WTC11 (cell line): ENCODE measurements at regions not wholly inside any gene's neighbourhood (a gene's known extent, or its start where the extent isn't known, plus 50 kb on each side); places are given as distances from the start of the nearest gene placed in this dataset.
A peak's percentile ranks its signal among the peaks of the same experiment; 100 is the strongest.

Source experiments
- ATAC-seq: fragments of 200-7000 bp; cut with Tn5 transposase; 2 replicates; pipeline ENCODE4 v1.10.0; 2021; ENCODE audit warnings: mild to moderate bottlenecking, moderate library complexity
- CTCF ChIA-PET: fragments of 300-600 bp; sonication (Branson Sonifier 250); formaldehyde crosslinking; loops from one replicate; lab custom pipeline; 2021; ENCODE audit warnings: antibody characterized with exemption; lab: Charles Lee
- POLR2A ChIA-PET: fragments of 350-600 bp; sonication (Branson Sonifier 250); formaldehyde crosslinking; loops from one replicate; lab custom pipeline; 2021; ENCODE audit warnings: antibody characterized with exemption; lab: Charles Lee
- DNase-seq: peaks from one replicate; pipeline ENCODE4 v3.0.0; 2021; ENCODE audit warnings: low spot score
- H3K27ac Mint-ChIP-seq: 2 replicates; pipeline ENCODE4 v1.8.0; 2021; ENCODE audit warnings: mixed read lengths
- H3K27me3 Mint-ChIP-seq: 2 replicates; pipeline ENCODE4 v1.8.0; 2021; ENCODE audit warnings: low read depth, mild to moderate bottlenecking, moderate library complexity, mixed read lengths
- H3K36me3 Mint-ChIP-seq: 2 replicates; pipeline ENCODE4 v1.8.0; 2021; ENCODE audit warnings: mixed read lengths
- H3K4me1 Mint-ChIP-seq: 2 replicates; pipeline ENCODE4 v1.8.0; 2022; ENCODE audit warnings: mixed read lengths
- H3K4me3 Mint-ChIP-seq: 2 replicates; pipeline ENCODE4 v1.8.0; 2021; ENCODE audit warnings: mild to moderate bottlenecking, moderate library complexity, mixed read lengths
- H3K9me3 Mint-ChIP-seq: 2 replicates; pipeline ENCODE4 v1.8.0; 2021; ENCODE audit warnings: mixed read lengths
- AR ChIP-seq: fragments of 250-450 bp; sonication (Bioruptor Pico); IDR thresholded peaks from 2 replicates; pipeline ENCODE4 v1.9.0; 2021; ENCODE audit warnings: mild to moderate bottlenecking
- CREM ChIP-seq: sonication (generic); formaldehyde crosslinking; IDR thresholded peaks from 2 replicates; pipeline ENCODE4 v1.8.1; 2022; ENCODE audit warnings: mild to moderate bottlenecking, missing genetic modification reagents, moderate library complexity
- CTCF ChIP-seq: fragments of 200-600 bp; IDR thresholded peaks from 2 replicates; pipeline ENCODE4 v1.8.0; 2022; ENCODE audit warnings: antibody characterized with exemption
- E2F1 ChIP-seq: sonication (generic); formaldehyde crosslinking; IDR thresholded peaks from 2 replicates; pipeline ENCODE4 v1.8.0; 2022; ENCODE audit warnings: mild to moderate bottlenecking, missing genetic modification reagents
- ELF4 ChIP-seq: sonication (generic); formaldehyde crosslinking; IDR thresholded peaks from 2 replicates; pipeline ENCODE4 v1.8.1; 2022; ENCODE audit warnings: low read depth, mild to moderate bottlenecking, moderate library complexity, missing genetic modification reagents
- GABPB1 ChIP-seq: sonication (generic); formaldehyde crosslinking; IDR thresholded peaks from 2 replicates; pipeline ENCODE4 v1.8.1; 2023; ENCODE audit warnings: mild to moderate bottlenecking, missing genetic modification reagents
- GRHL2 ChIP-seq: fragments of 250-450 bp; sonication (Bioruptor Pico); IDR thresholded peaks from 2 replicates; pipeline ENCODE4 v1.8.0; 2022; ENCODE audit warnings: mild to moderate bottlenecking, moderate library complexity; ENCODE audit not compliant: insufficient replicate concordance, severe bottlenecking
- GTF2I ChIP-seq: fragments of 250-450 bp; sonication (Bioruptor Pico); conservative IDR thresholded peaks from 2 replicates; pipeline ENCODE4 v1.4.0; 2021; ENCODE audit warnings: mild to moderate bottlenecking
- IRF1 ChIP-seq: sonication (generic); formaldehyde crosslinking; IDR thresholded peaks from 2 replicates; pipeline ENCODE4 v1.8.0; 2023; ENCODE audit warnings: missing genetic modification reagents
- KAT7 ChIP-seq: sonication (generic); formaldehyde crosslinking; IDR thresholded peaks from 2 replicates; pipeline ENCODE4 v1.8.1; 2023; ENCODE audit warnings: missing genetic modification reagents, mild to moderate bottlenecking, borderline replicate concordance
- MXD4 ChIP-seq: fragments of 250-450 bp; sonication (Bioruptor Pico); IDR thresholded peaks from 2 replicates; pipeline ENCODE4 v1.8.0; 2021; ENCODE audit warnings: mild to moderate bottlenecking, moderate library complexity, borderline replicate concordance
- NFYB ChIP-seq: sonication (generic); formaldehyde crosslinking; conservative IDR thresholded peaks from 2 replicates; pipeline ENCODE4 v1.8.0; 2022; ENCODE audit warnings: low read depth, missing genetic modification reagents
- NR1H2 ChIP-seq: sonication (generic); formaldehyde crosslinking; IDR thresholded peaks from 2 replicates; pipeline ENCODE4 v1.9.0; 2021; ENCODE audit warnings: mild to moderate bottlenecking, moderate library complexity, missing genetic modification reagents
- PREB ChIP-seq: sonication (generic); formaldehyde crosslinking; IDR thresholded peaks from 2 replicates; pipeline ENCODE4 v1.8.1; 2022; ENCODE audit warnings: mild to moderate bottlenecking, missing genetic modification reagents, moderate library complexity, borderline replicate concordance
- RELA ChIP-seq: sonication (generic); formaldehyde crosslinking; IDR thresholded peaks from 2 replicates; pipeline ENCODE4 v1.8.1; 2022; ENCODE audit warnings: missing genetic modification reagents, mild to moderate bottlenecking, borderline replicate concordance
- TEAD1 ChIP-seq: sonication (generic); formaldehyde crosslinking; IDR thresholded peaks from 2 replicates; pipeline ENCODE4 v1.8.0; 2022; ENCODE audit warnings: mild to moderate bottlenecking, missing genetic modification reagents
- USF2 ChIP-seq: sonication (generic); formaldehyde crosslinking; IDR thresholded peaks from 2 replicates; pipeline ENCODE4 v1.8.1; 2023; ENCODE audit warnings: mild to moderate bottlenecking, missing genetic modification reagents, moderate library complexity
- ZBTB21 ChIP-seq: sonication (generic); formaldehyde crosslinking; IDR thresholded peaks from 2 replicates; pipeline ENCODE4 v1.8.1; 2023; ENCODE audit warnings: mild to moderate bottlenecking, missing genetic modification reagents, borderline replicate concordance
- ZNF121 ChIP-seq: sonication (generic); formaldehyde crosslinking; IDR thresholded peaks from 2 replicates; pipeline ENCODE4 v1.8.0; 2023; ENCODE audit warnings: missing genetic modification reagents
- ZNF219 ChIP-seq: sonication (generic); formaldehyde crosslinking; IDR thresholded peaks from 2 replicates; pipeline ENCODE4 v1.8.0; 2023; ENCODE audit warnings: missing genetic modification reagents, mild to moderate bottlenecking, borderline replicate concordance
- ZNF232 ChIP-seq: sonication (generic); formaldehyde crosslinking; IDR thresholded peaks from 2 replicates; pipeline ENCODE4 v1.8.0; 2022; ENCODE audit warnings: mild to moderate bottlenecking, missing genetic modification reagents
- ZNF396 ChIP-seq: fragments of 250-450 bp; sonication (Bioruptor Pico); IDR thresholded peaks from 2 replicates; pipeline ENCODE4 v1.8.0; 2021; ENCODE audit warnings: mild to moderate bottlenecking, moderate library complexity, borderline replicate concordance
- ZNF423 ChIP-seq: fragments of 250-450 bp; sonication (Bioruptor Pico); IDR thresholded peaks from 2 replicates; pipeline ENCODE4 v2.1.2; 2022; ENCODE audit warnings: mild to moderate bottlenecking, moderate library complexity

- Mint-ChIP-seq H3K4me1 (no peaks in the 10 kb centered on the region; the same call in 1 of the 2 replicates), H3K4me3 (no peak overlapping the region), H3K27ac (no peak overlapping the region), H3K9me3 (peaks cover 11% of the 10 kb centered on the region), H3K27me3 (no peaks in the 10 kb centered on the region; the same call in 1 of the 2 replicates), H3K36me3 (peaks cover 10% of the 10 kb centered on the region)
- ATAC-seq (peak; percentile 90), DNase-seq (peak; percentile 16)
- ChIA-PET CTCF (interaction anchor here (1.0 to 2.7 kb wide), 4 partner anchors 26 to 138 kb away, joined by 3 to 18 read pairs (median 5); partner anchors contain the start of gene CEP162), POLR2A (no interaction called here)
- TF ChIP-seq CTCF (0 out of 2 replicates have a peak, but pooled peaks have one; percentile 32), USF2 (CRISPR knock-in tag) (no peak), GABPB1 (CRISPR knock-in tag) (no peak)
These were observed 57.1 kb upstream of the CEP162 start for GRCh38 chr6:84284428-84285049.

GRCh38 chr6:84282550-84282949 lies 55.1 kb upstream of the CEP162 start:
- Mint-ChIP-seq H3K27me3 (no peaks in the 10 kb centered on the region; the same call in 1 of the 2 replicates), H3K9me3 (no peaks in the 10 kb centered on the region), H3K27ac (no peak overlapping the region), H3K36me3 (no peaks in the 10 kb centered on the region), H3K4me3 (no peak overlapping the region), H3K4me1 (peaks cover 6% of the 10 kb centered on the region)
- POLR2A ChIA-PET: no interaction called here
- TF ChIP-seq GRHL2 (CRISPR knock-in tag): no peak
- no peak for TF ChIP-seq ZNF396
- no peak for DNase-seq
- no peak for ATAC-seq
- CTCF ChIA-PET: interaction anchor here (1.0 kb wide), 1 partner anchor 492 kb away, joined by 4 read pairs; no protein-coding TSS in a partner anchor

GRCh38 chr6:84280639-84281038 lies 53.2 kb upstream of the CEP162 start:
- CTCF ChIA-PET: no interaction called here
- DNase-seq: no peak
- TF ChIP-seq ZNF232 (CRISPR knock-in tag) (no peak), ELF4 (no peak), NR1H2 (CRISPR knock-in tag) (no peak), MXD4 (CRISPR knock-in tag) (no peak), GRHL2 (CRISPR knock-in tag) (no peak), ZBTB21 (no peak), E2F1 (no peak), RELA (no peak), PREB (CRISPR knock-in tag) (no peak), NFYB (CRISPR knock-in tag) (no peak), ZNF121 (no peak), CREM (CRISPR knock-in tag) (no peak), AR (CRISPR knock-in tag) (no peak), ZNF423 (CRISPR knock-in tag) (no peak), ZNF396 (no peak), ZNF219 (CRISPR knock-in tag) (no peak), KAT7 (CRISPR knock-in tag) (no peak), IRF1 (no peak), TEAD1 (no peak), GTF2I (CRISPR knock-in tag) (no peak)
- TF ChIP-seq, all 79 proteins: peak for 0
- POLR2A ChIA-PET: no interaction called here
- Mint-ChIP-seq H3K36me3 (no peaks in the 10 kb centered on the region), H3K27me3 (no peaks in the 10 kb centered on the region; the same call in 1 of the 2 replicates), H3K27ac (no peak overlapping the region), H3K4me1 (peaks cover 6% of the 10 kb centered on the region), H3K4me3 (no peak overlapping the region), H3K9me3 (no peaks in the 10 kb centered on the region)
- ATAC-seq: no peak
